PC-9 (cell line): ENCODE measurements at regions not wholly inside any gene's neighbourhood (a gene's known extent, or its start where the extent isn't known, plus 50 kb on each side); places are given as distances from the start of the nearest gene placed in this dataset.

ENCODE experiments used
- CTCF ChIP-seq: fragments of 200-600 bp; sonication (generic); conservative IDR thresholded peaks from 2 replicates; pipeline ENCODE4 v1.6.1; 2017; ENCODE audit warnings: mixed run types, antibody characterized with exemption, mild to moderate bottlenecking, moderate library complexity
- EZH2 ChIP-seq: fragments of 200-600 bp; sonication (generic); IDR thresholded peaks from 2 replicates; pipeline ENCODE4 v1.8.0; 2017; ENCODE audit warnings: antibody characterized with exemption, low read depth

GRCh38 chr18:78658531-78658930, 321.1 kb upstream of the SALL3 start:
- TF ChIP-seq CTCF: no peak
- no peak for TF ChIP-seq EZH2
